ENCODE measurements at regions not wholly inside any gene's neighbourhood (a gene's known extent, or its start where the extent isn't known, plus 50 kb on each side); places are given as distances from the start of the nearest gene placed in this dataset.
"Not testable (repeated sequence)": the region's sequence is repeated elsewhere in the genome, so short reads cannot be mapped to it uniquely, and the experiment has no call there.

DNA sequence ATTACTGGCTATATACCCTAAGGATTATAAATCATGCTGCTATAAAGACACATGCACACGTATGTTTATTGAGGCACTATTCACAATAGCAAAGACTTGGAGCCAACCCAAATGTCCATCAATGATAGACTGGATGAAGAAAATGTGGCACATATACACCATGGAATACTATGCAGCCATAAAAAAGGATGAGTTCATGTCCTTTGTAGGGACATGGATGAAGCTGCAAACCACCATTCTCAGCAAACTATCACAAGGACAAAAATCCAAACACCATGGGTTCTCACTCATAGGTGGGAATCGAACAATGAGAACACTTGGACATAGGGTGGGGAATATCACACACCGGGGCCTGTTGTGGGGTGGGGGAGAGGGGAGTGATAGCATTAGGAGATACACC, 72.7 kb downstream of the VSIG4 start:
- not testable (repeated sequence) for TF ChIP-seq POLR2A (IDR thresholded peaks at IDR 0.05; ENCODE audit: low read length); GATA1 (IDR thresholded peaks at IDR 0.05; ENCODE audit: low read depth, low read length)
